Sigmoid colon (tissue), 6 donors: ENCODE measurements at regions not wholly inside any gene's neighbourhood (a gene's known extent, or its start where the extent isn't known, plus 50 kb on each side); places are given as distances from the start of the nearest gene placed in this dataset.

Experiments
- DNase-seq: peaks from one replicate; pipeline ENCODE4 v3.0.0-alpha.2; 2019
- H3K27ac ChIP-seq, 4 donors: fragments of 200-600 bp; sonication (generic); one replicate each; pipeline ENCODE4 v1.5.1; 2016 to 2019; ENCODE audit warnings: mild to moderate bottlenecking in 1 of 4
- H3K27me3 ChIP-seq, 3 donors: fragments of 200-600 bp; sonication (generic); one replicate each; pipeline ENCODE4 v1.5.1; 2019; ENCODE audit warnings: mild to moderate bottlenecking in 1 of 3
- H3K36me3 ChIP-seq, 4 donors: fragments of 200-600 bp; sonication (generic); one replicate each; pipeline ENCODE4 v1.5.1; 2016 to 2019
- H3K4me1 ChIP-seq, 4 donors: fragments of 200-600 bp; sonication (generic); one replicate each; pipeline ENCODE4 v1.5.1; 2017 to 2019
- H3K4me3 ChIP-seq, 4 donors: fragments of 200-600 bp; sonication (generic); one replicate each; pipeline ENCODE4 v1.5.1; 2017 to 2019; ENCODE audit warnings: mild to moderate bottlenecking in 2 of 4, moderate library complexity in 1 of 4
- H3K9me3 ChIP-seq, 4 donors: fragments of 200-600 bp in 3 of 4; sonication (generic) in 3 of 4; one replicate each; pipeline versions ENCODE4 v1.5.1 to v1.6.1; 2013 to 2019
- EP300 ChIP-seq, 4 donors: sonication (generic); formaldehyde crosslinking; IDR thresholded peaks; one replicate each; pipeline ENCODE4 v1.6.1; 2017; ENCODE audit warnings: antibody characterized with exemption in 4 of 4
- POLR2A ChIP-seq, 2 donors: fragments of 450-650 bp; IDR thresholded peaks; one replicate each; pipeline ENCODE4 v1.6.1; 2016; ENCODE audit warnings: antibody characterized with exemption in 2 of 2, mild to moderate bottlenecking in 2 of 2, moderate library complexity in 2 of 2
- POLR2AphosphoS5 ChIP-seq, 4 donors: sonication (generic); formaldehyde crosslinking; IDR thresholded peaks; one replicate each; pipeline ENCODE4 v1.6.1; 2017; ENCODE audit warnings: antibody characterized with exemption in 4 of 4
- WGBS, 2 donors: extraction: QIAGEN DNeasy Blood & Tissue Kit; methylation state at CpG; one replicate each; pipeline ENCODE4 v1.1.7; 2013; 5-methylcytosine and 5-hydroxymethylcytosine counted together
- intact Hi-C: fragments of 100-400 bp; cut with DNase I; formaldehyde crosslinking; loops from one replicate; pipeline ENCODE4 v1.15.1; 2023
- TF ChIP-seq, protein P1 (sequence below), 4 experiments: fragments of 450-650 bp in 3 of 4; fragments of 200-600 bp in 1 of 4; IDR thresholded peaks; one replicate each; pipeline ENCODE4 v1.5.1; 2016 to 2019; ENCODE audit warnings: antibody characterized with exemption in 4 of 4, mild to moderate bottlenecking in 3 of 4, moderate library complexity in 2 of 4
- donor health status: healthy with polysubstance abuse.
- donor health status: healthy.

GRCh38 chr22:35479359-35479758 is 61.3 kb upstream of the RASD2 start:
- Histone ChIP-seq H3K4me3 (no peak overlapping the region), H3K36me3 (no peaks in the 10 kb centered on the region), H3K27me3 (no peaks in the 10 kb centered on the region), H3K9me3 (no peaks in the 10 kb centered on the region), H3K4me1 (peaks cover 5 to 54% (median 50%) of the 10 kb centered on the region in 4 donors), H3K27ac (peak overlapping the region; percentile 66 to 92 (median 86))
- DNase-seq, result peak; percentile 91
- WGBS, 2 donors, result 87 to 91% methylated on average over 9 of the region's 9 CpGs
- TF ChIP-seq EP300 (IDR thresholded peaks at IDR 0.05) (peak in 1 of 4 donors; percentile 1), POLR2AphosphoS5 (IDR thresholded peaks at IDR 0.05) (peak; percentile 41 to 70 (median 62)), POLR2A (IDR thresholded peaks at IDR 0.05) (no peak)
- TF ChIP-seq, protein P1, sequence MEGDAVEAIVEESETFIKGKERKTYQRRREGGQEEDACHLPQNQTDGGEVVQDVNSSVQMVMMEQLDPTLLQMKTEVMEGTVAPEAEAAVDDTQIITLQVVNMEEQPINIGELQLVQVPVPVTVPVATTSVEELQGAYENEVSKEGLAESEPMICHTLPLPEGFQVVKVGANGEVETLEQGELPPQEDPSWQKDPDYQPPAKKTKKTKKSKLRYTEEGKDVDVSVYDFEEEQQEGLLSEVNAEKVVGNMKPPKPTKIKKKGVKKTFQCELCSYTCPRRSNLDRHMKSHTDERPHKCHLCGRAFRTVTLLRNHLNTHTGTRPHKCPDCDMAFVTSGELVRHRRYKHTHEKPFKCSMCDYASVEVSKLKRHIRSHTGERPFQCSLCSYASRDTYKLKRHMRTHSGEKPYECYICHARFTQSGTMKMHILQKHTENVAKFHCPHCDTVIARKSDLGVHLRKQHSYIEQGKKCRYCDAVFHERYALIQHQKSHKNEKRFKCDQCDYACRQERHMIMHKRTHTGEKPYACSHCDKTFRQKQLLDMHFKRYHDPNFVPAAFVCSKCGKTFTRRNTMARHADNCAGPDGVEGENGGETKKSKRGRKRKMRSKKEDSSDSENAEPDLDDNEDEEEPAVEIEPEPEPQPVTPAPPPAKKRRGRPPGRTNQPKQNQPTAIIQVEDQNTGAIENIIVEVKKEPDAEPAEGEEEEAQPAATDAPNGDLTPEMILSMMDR (IDR thresholded peaks at IDR 0.05), result no peak
- intact Hi-C loops, result loop anchor here (2.0 to 5.0 kb wide), 2 partner anchors 61 to 143 kb away; partner anchors contain the start of gene RASD2

- H3K36me3 ChIP-seq, result no peaks in the 10 kb centered on the region
- 49 to 52% methylated on average over 13 of the region's 13 CpGs for WGBS, 2 donors
- H3K4me3 ChIP-seq, result no peak overlapping the region
- peak overlapping the region; percentile 66 to 92 (median 86) for H3K27ac ChIP-seq
- no peaks in the 10 kb centered on the region for H3K27me3 ChIP-seq
- intact Hi-C loops, result loop anchor here (2.0 to 5.0 kb wide), 4 partner anchors 45 to 142 kb away; partner anchors contain the start of gene RASD2
- TF ChIP-seq EP300 (IDR thresholded peaks at IDR 0.05) (peak; percentile 14 to 74 (median 55)), POLR2A (IDR thresholded peaks at IDR 0.05) (no peak), POLR2AphosphoS5 (IDR thresholded peaks at IDR 0.05) (peak in 3 of 4 donors; percentile 66 to 75 (median 74))
- TF ChIP-seq, protein P1 (IDR thresholded peaks at IDR 0.05), result no peak
- peak; percentile 96 for DNase-seq
- H3K4me1 ChIP-seq, result peaks cover 5 to 57% (median 54%) of the 10 kb centered on the region in 4 donors
- H3K9me3 ChIP-seq, result no peaks in the 10 kb centered on the region
Observed at GRCh38 chr22:35479985-35480550, 60.6 kb upstream of the RASD2 start.

DNA sequence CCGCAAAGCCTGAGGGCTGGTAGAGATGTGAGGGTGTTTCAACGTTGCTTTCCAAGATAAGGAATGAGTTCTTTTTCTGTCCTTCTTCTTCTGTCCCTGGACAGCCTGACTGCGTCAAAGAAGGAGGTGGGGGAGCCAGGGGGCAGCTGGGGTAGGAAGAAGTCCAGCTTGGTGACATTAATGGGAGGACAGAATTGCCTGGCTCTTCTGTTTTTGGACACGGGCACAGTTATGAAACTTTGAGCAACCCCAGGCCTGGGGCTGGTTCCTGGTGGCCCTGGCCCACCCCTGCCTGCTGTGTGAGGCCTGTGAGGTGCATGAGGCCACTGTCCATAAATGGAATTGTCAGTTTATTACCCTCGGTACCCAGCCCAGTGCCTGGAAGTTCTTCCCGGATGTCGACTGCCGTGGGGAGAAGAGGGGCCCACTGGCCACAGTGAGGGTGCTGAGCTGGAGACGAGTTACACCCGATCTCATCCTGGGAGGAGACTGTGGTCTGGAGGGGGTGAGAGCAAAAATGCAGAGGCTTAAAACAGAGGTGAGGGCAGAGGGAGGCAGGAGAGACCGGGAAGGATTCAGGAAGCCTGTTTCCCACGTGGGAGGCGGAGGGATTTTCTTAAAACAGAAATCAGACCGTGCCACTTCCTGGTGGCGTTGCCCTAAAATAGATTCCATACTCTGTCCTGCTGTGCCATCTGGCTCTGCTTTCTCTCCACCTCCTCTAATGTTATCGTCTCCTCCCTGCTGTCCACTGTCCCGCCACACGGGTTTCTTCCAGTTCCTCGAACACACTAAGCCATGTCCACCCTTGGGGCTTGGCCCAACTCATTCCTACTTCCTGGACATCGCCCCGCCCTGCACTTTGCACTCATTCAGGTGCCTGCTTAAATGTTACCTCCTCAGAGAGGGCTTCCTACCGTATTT is 59.7 kb upstream of the RASD2 start:
- H3K4me1 ChIP-seq, result peaks cover 5 to 59% (median 54%) of the 10 kb centered on the region in 4 donors
- peak; percentile 90 for DNase-seq
- no peak for TF ChIP-seq POLR2A (IDR thresholded peaks at IDR 0.05)
- TF ChIP-seq EP300 (IDR thresholded peaks at IDR 0.05), result peak in 3 of 4 donors; percentile 45 to 91 (median 83)
- TF ChIP-seq, protein P1 (IDR thresholded peaks at IDR 0.05), result peak in 3 of 4 experiments; percentile 31 to 39 (median 36)
- peak; percentile 67 to 86 (median 71) for TF ChIP-seq POLR2AphosphoS5 (IDR thresholded peaks at IDR 0.05)
- peak overlapping the region; percentile 66 to 92 (median 86) for H3K27ac ChIP-seq
- no peaks in the 10 kb centered on the region for H3K27me3 ChIP-seq
- no peaks in the 10 kb centered on the region for H3K36me3 ChIP-seq
- WGBS, 2 donors, result 30 to 32% methylated on average over 22 of the region's 22 CpGs
- no peaks in the 10 kb centered on the region for H3K9me3 ChIP-seq
- intact Hi-C loops, result loop anchor here (2.0 to 5.0 kb wide), 2 partner anchors 44 to 101 kb away; no protein-coding TSS in a partner anchor
- H3K4me3 ChIP-seq, result peak overlapping the region in 2 of 4 donors; percentile 10

- no peaks in the 10 kb centered on the region for H3K9me3 ChIP-seq
- H3K27ac ChIP-seq, result peak overlapping the region in 3 of 4 donors; percentile 85 to 92 (median 87)
- H3K4me1 ChIP-seq, result peaks cover 5 to 55% (median 47%) of the 10 kb centered on the region in 4 donors
- TF ChIP-seq, protein P1 (IDR thresholded peaks at IDR 0.05), result no peak
- TF ChIP-seq EP300 (IDR thresholded peaks at IDR 0.05) (no peak), POLR2AphosphoS5 (IDR thresholded peaks at IDR 0.05) (no peak)
- no peaks in the 10 kb centered on the region for H3K36me3 ChIP-seq
- intact Hi-C loops, result loop anchor here (5.0 kb wide), 1 partner anchor 100 kb away; no protein-coding TSS in a partner anchor
- H3K27me3 ChIP-seq, result no peaks in the 10 kb centered on the region
- DNase-seq, result no peak
- no peak overlapping the region for H3K4me3 ChIP-seq
- 95 to 96% methylated on average over 5 of the region's 5 CpGs for WGBS, 2 donors
Observed at GRCh38 chr22:35482311-35482710, 58.3 kb upstream of the RASD2 start.
